ENCODE measurements at regions not wholly inside any gene's neighbourhood (a gene's known extent, or its start where the extent isn't known, plus 50 kb on each side); places are given as distances from the start of the nearest gene placed in this dataset.
"Not testable (repeated sequence)": the region's sequence is repeated elsewhere in the genome, so short reads cannot be mapped to it uniquely, and the experiment has no call there.

DNA sequence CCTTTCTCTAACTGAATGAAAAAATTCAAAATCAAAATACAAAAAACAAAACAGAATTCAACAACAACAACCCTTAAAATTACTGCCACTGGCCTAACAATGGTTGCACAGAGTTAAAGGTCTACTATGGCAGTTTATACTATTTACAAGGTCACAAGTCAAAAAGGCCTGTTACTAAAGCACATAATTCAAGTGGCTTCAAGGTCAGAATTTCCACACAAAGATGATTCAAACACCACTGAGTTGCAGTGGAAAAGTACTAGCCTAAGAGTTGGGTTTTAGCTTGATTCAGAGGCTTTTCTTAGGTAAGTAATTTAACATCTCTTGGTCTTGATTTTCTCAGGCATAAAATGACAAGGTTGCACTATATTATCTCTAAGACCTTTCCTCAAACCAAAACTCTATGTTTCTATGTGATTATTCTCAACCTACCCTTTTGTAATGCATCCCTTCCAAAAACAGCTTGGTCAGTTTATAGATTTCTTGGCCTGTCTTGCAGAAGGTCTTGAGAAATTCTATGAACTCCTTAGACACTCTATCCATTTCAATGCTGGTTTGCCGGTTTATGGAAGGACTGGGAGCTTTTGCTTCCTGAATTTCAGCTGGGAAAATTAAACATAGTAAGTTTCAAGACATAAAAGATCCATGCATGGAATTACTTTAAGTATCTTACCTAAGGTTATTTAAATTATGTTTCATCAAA, 189.8 kb upstream of the KCTD7 start:
- H3K27ac Mint-ChIP-seq; H3K4me1 Mint-ChIP-seq (ENCODE audit: low read depth); DNase-seq; H3K27me3 Mint-ChIP-seq (ENCODE audit: low read depth); POLR2A ChIA-PET; ATAC-seq; H3K4me3 Mint-ChIP-seq; H3K9me3 Mint-ChIP-seq (ENCODE audit: insufficient read depth); H3K36me3 Mint-ChIP-seq (ENCODE audit: low read depth): not testable (repeated sequence)
- CTCF ChIA-PET, result interaction anchor here (1.0 kb wide), 1 partner anchor 25 kb away, joined by 3 read pairs; no protein-coding TSS in a partner anchor

DNA sequence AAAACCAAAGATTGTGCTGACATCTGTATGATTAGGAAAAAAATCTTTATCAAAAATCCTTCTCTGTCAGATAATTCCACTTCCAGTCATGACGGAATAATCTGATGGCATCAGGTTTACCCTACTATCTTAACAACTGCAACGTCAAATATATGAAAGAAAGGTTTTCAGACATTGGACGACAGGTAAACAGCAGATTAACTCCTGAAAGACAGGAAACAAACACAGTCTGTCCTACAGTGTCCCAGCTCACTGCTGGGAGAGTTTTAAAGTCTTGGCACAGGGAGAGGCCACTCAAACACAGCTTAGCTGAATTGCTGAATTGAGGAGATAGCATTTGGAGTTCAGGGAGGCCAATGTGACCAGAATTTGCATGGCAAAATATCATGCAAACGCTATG, 186.3 kb upstream of the KCTD7 start:
- CTCF ChIA-PET, result no interaction called here
- H3K4me3 Mint-ChIP-seq, result no peak overlapping the region
- H3K27ac Mint-ChIP-seq, result no peak overlapping the region
- no peaks in the 10 kb centered on the region for H3K27me3 Mint-ChIP-seq (ENCODE audit: low read depth)
- no peaks in the 10 kb centered on the region for H3K9me3 Mint-ChIP-seq (ENCODE audit: insufficient read depth)
- DNase-seq, result no peak
- no peak for ATAC-seq
- H3K36me3 Mint-ChIP-seq (ENCODE audit: low read depth), result no peaks in the 10 kb centered on the region
- H3K4me1 Mint-ChIP-seq (ENCODE audit: low read depth), result peaks cover 5% of the 10 kb centered on the region
- POLR2A ChIA-PET, result no interaction called here

DNA sequence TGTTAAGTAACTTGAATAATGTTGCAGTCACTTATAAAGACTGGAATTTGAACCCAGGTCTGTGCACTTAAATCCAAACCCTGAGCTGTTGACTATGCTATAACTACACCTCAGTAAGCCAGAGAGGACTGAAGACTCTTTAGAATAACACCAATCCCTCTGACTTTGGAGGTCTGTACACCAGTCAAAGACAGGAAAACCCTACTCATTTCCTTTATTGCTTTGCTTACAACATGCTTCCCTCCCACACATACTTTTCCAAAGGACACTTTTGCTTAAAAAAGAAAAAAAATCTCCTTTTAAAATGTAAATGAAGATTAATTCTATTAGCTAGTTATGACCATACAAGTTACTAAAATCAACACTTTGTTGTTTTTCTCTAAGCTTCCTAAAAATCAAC, 184.7 kb upstream of the KCTD7 start:
- Mint-ChIP-seq H3K4me1 (ENCODE audit: low read depth) (peaks cover 5% of the 10 kb centered on the region), H3K9me3 (ENCODE audit: insufficient read depth) (no peaks in the 10 kb centered on the region), H3K4me3 (no peak overlapping the region), H3K36me3 (ENCODE audit: low read depth) (no peaks in the 10 kb centered on the region), H3K27ac (no peak overlapping the region), H3K27me3 (ENCODE audit: low read depth) (no peaks in the 10 kb centered on the region)
- POLR2A ChIA-PET, result no interaction called here
- CTCF ChIA-PET, result no interaction called here
- ATAC-seq, result no peak
- DNase-seq, result no peak

DNA sequence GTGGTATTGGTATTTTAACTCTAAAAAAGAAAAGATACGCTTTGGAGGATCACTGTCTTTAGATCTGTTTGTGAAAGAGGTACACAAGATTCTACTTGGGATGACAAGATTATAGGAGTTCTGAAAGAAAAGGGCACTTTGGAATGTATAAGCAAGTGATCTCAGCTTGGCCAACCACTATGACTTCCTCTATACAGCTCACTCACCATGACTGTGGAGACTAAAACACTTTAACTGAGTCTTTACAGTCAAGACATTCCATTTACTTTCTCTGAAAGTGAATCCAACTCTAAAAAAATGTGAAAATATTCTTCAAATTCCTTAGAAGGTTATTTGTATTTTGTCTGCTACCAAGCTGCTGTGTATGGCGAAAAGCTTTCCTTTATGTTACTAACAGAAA, 181.7 kb upstream of the KCTD7 start:
- POLR2A ChIA-PET, result interaction anchor here (0.6 kb wide), 1 partner anchor 13 kb away, joined by 4 read pairs; no protein-coding TSS in a partner anchor
- CTCF ChIA-PET; DNase-seq; H3K36me3 Mint-ChIP-seq (ENCODE audit: low read depth); H3K4me1 Mint-ChIP-seq (ENCODE audit: low read depth); H3K9me3 Mint-ChIP-seq (ENCODE audit: insufficient read depth); H3K27ac Mint-ChIP-seq; ATAC-seq; H3K4me3 Mint-ChIP-seq; H3K27me3 Mint-ChIP-seq (ENCODE audit: low read depth): not testable (repeated sequence)

DNA sequence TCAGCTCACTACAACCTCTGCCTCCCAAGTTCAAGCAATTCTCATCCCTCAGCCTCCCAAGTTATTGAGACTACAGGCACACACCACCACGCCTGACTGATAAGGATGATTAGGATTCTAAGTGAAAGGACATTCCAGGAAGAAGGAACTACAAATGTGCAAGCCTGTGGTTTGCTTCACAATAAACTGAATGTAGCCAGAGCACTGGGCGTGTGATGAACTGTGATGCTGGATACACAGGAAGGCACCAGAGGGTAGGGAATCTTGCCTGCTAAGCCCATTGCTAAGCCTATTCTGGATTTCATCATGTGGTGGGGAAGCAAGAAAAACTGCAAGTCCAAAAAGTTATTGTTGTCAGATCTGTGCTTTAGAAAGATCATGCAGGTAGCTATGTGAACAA, 177.9 kb upstream of the KCTD7 start:
- H3K9me3 Mint-ChIP-seq (ENCODE audit: insufficient read depth); CTCF ChIA-PET; POLR2A ChIA-PET; H3K27ac Mint-ChIP-seq; H3K36me3 Mint-ChIP-seq (ENCODE audit: low read depth); H3K4me3 Mint-ChIP-seq; DNase-seq; H3K27me3 Mint-ChIP-seq (ENCODE audit: low read depth); ATAC-seq: not testable (repeated sequence)
- H3K4me1 Mint-ChIP-seq (ENCODE audit: low read depth), result peaks cover 11% of the 10 kb centered on the region

DNA sequence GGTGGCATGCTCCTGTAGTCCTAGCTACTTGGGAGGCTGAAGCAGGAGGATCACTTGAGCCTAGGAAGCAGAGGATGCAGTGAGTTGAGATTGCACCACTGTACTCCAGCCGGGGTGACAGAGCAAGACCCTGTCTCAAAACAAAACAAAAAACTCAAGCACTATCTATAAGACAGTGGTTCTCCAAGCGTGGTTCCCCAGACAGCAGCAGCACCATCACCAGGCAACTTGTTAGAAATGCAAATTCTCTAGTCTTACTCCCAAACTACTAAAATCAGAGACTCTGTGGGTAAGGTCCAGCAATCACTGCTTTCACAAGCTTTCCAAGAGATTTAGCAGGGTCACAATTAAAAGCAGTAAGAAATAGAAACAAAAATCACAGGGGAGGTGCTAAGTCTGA, 177.0 kb upstream of the KCTD7 start:
- H3K36me3 Mint-ChIP-seq (ENCODE audit: low read depth); H3K9me3 Mint-ChIP-seq (ENCODE audit: insufficient read depth); H3K4me3 Mint-ChIP-seq; ATAC-seq; H3K27ac Mint-ChIP-seq; DNase-seq; CTCF ChIA-PET; H3K27me3 Mint-ChIP-seq (ENCODE audit: low read depth): not testable (repeated sequence)
- peaks cover 11% of the 10 kb centered on the region for H3K4me1 Mint-ChIP-seq (ENCODE audit: low read depth)
- POLR2A ChIA-PET, result interaction anchor here (0.6 kb wide), 1 partner anchor 87 kb away, joined by 3 read pairs; no protein-coding TSS in a partner anchor

DNA sequence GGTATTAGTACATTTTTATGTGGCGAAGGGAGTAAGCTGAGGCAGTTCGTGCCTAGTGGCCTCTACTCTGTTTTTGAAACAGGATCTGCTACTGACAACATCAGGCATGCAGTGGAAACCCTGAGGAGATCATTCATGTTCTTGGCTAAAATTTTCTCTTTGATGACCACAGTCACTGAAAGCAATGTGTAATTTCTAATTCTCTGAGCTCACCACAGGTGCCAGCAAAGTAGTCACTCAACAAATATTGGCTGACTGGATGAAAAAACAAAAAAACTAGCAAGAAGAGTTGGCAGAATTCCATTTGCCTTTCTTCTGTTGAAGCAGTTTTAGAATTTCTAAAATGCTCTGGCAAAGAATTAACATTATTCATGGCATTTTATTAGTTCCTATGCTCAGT, 176.5 kb upstream of the KCTD7 start:
- ATAC-seq (no peak), DNase-seq (no peak)
- Mint-ChIP-seq H3K4me1 (ENCODE audit: low read depth) (peaks cover 11% of the 10 kb centered on the region), H3K36me3 (ENCODE audit: low read depth) (peaks cover 6% of the 10 kb centered on the region), H3K27ac (no peak overlapping the region), H3K4me3 (no peak overlapping the region), H3K27me3 (ENCODE audit: low read depth) (no peaks in the 10 kb centered on the region), H3K9me3 (ENCODE audit: insufficient read depth) (no peaks in the 10 kb centered on the region)
- POLR2A ChIA-PET, result no interaction called here
- CTCF ChIA-PET, result no interaction called here

DNA sequence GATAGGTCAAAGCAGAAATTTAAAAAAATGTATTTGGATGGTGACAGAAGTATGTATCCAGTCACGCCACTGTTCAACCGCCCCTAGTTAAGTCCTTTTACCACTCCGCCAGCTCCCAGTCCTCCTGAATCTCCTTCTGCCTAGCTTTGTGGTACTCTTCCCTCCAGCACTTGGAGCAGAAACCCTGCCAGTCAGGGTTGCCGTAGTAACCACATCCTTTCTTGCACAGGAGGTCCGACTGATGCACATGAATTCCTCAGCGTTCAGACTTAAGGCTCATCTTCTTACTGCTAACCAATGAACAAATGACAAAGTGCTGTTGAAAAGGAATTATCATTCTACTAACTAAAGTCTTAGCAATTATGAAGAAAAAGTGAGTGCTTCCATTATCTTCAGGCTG, 175.3 kb upstream of the KCTD7 start:
- ATAC-seq (no peak), DNase-seq (no peak)
- peaks cover 11% of the 10 kb centered on the region for H3K4me1 Mint-ChIP-seq (ENCODE audit: low read depth)
- H3K27me3 Mint-ChIP-seq (ENCODE audit: low read depth), result no peaks in the 10 kb centered on the region
- ChIA-PET CTCF (no interaction called here), POLR2A (no interaction called here)
- H3K4me3 Mint-ChIP-seq, result no peak overlapping the region
- H3K27ac Mint-ChIP-seq, result no peak overlapping the region
- H3K36me3 Mint-ChIP-seq (ENCODE audit: low read depth), result peaks cover 6% of the 10 kb centered on the region
- no peaks in the 10 kb centered on the region for H3K9me3 Mint-ChIP-seq (ENCODE audit: insufficient read depth)

DNA sequence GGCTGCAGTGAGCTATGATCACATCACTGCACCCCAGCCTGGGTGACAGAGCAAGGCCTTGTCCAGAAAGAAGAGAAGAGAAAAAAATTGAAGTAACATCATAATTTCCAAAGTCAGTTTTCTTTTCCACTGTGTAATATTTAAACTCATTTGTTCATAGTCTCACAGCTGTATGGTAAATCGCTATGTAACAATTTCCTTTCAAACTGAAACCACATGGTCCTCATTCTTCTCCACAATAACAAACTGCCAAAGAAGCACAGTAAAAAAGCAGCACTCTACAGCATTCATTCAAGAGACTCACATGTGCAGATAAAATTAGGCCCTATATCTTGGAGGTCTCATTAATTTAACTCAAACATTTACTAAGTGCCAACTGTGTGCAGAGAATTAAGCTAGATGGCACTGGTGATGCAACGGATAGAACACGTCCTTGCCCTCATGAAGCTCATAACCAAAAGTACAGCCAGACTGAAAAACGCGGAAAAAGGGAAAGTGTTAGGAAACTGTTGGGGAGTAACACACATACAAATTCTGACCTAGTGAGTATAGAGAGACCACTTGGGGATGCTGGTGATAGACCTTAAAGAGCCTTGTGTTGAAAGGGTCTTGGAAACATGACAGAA, 174.0 kb upstream of the KCTD7 start:
- CTCF ChIA-PET, result no interaction called here
- DNase-seq, result no peak
- H3K36me3 Mint-ChIP-seq (ENCODE audit: low read depth), result peaks cover 3% of the 10 kb centered on the region
- peaks cover 21% of the 10 kb centered on the region for H3K4me1 Mint-ChIP-seq (ENCODE audit: low read depth)
- POLR2A ChIA-PET, result no interaction called here
- no peaks in the 10 kb centered on the region for H3K27me3 Mint-ChIP-seq (ENCODE audit: low read depth)
- ATAC-seq, result no peak
- H3K4me3 Mint-ChIP-seq, result no peak overlapping the region
- H3K9me3 Mint-ChIP-seq (ENCODE audit: insufficient read depth), result no peaks in the 10 kb centered on the region
- no peak overlapping the region for H3K27ac Mint-ChIP-seq

- POLR2A ChIA-PET; H3K36me3 Mint-ChIP-seq (ENCODE audit: low read depth); H3K27ac Mint-ChIP-seq; H3K27me3 Mint-ChIP-seq (ENCODE audit: low read depth); DNase-seq; H3K9me3 Mint-ChIP-seq (ENCODE audit: insufficient read depth); CTCF ChIA-PET; H3K4me3 Mint-ChIP-seq; ATAC-seq: not testable (repeated sequence)
- peaks cover 26% of the 10 kb centered on the region for H3K4me1 Mint-ChIP-seq (ENCODE audit: low read depth)
Observed at GRCh38 chr7:66455432-66455831, 173.2 kb upstream of the KCTD7 start.

GRCh38 chr7:66456431-66456830, 172.2 kb upstream of the KCTD7 start:
- CTCF ChIA-PET; H3K9me3 Mint-ChIP-seq (ENCODE audit: insufficient read depth); POLR2A ChIA-PET; DNase-seq; H3K4me3 Mint-ChIP-seq; H3K27ac Mint-ChIP-seq; H3K36me3 Mint-ChIP-seq (ENCODE audit: low read depth); H3K27me3 Mint-ChIP-seq (ENCODE audit: low read depth); ATAC-seq: not testable (repeated sequence)
- peaks cover 36% of the 10 kb centered on the region for H3K4me1 Mint-ChIP-seq (ENCODE audit: low read depth)

DNA sequence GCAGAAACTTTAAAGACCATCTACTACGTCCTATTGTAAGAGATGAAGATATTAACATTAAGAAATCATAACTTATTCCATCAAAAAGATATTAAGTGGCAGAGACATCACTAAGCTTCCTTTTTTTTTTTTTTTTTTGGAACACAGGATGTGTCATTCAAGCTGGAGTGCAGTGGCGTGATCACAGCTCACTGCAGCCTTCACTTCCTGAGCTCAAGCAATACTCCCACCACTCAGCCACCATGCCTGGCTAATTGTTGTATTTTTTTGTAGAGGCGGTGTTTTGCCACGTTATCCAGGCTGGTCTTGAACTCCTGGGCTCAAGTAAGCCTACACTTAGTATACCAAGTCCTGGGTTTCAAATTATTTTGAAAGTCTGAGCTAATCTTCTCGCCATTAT, 169.7 kb upstream of the KCTD7 start:
- Mint-ChIP-seq H3K36me3 (ENCODE audit: low read depth) (peaks cover 13% of the 10 kb centered on the region), H3K4me1 (ENCODE audit: low read depth) (peaks cover 37% of the 10 kb centered on the region), H3K27ac (peak overlapping the region; percentile 20)
- ATAC-seq; H3K4me3 Mint-ChIP-seq; POLR2A ChIA-PET; CTCF ChIA-PET; H3K27me3 Mint-ChIP-seq (ENCODE audit: low read depth); DNase-seq; H3K9me3 Mint-ChIP-seq (ENCODE audit: insufficient read depth): not testable (repeated sequence)

All from activated CD8-positive, alpha-beta T cell treated with anti-CD3 and anti-CD28 coated beads, Interleukin-2, amount 10 ng/mL, durations not matched to agents 7 days and 5 days (primary cell).